Loucy (cell line): ENCODE measurements at regions not wholly inside any gene's neighbourhood (a gene's known extent, or its start where the extent isn't known, plus 50 kb on each side); places are given as distances from the start of the nearest gene placed in this dataset.
"Not testable (repeated sequence)": the region's sequence is repeated elsewhere in the genome, so short reads cannot be mapped to it uniquely, and the experiment has no call there.

Experiments used
- H2AFZ ChIP-seq: fragments of 200-600 bp; sonication (generic); 2 replicates; pipeline ENCODE4 v1.6.0; 2016; ENCODE audit warnings: antibody characterized with exemption, mild to moderate bottlenecking, low read length, moderate library complexity
- H3F3A ChIP-seq: fragments of 200-600 bp; 2 replicates; pipeline ENCODE4 v1.6.0; 2016; ENCODE audit warnings: antibody characterized with exemption, low read depth, mild to moderate bottlenecking
- H3K27me3 ChIP-seq: fragments of 200-600 bp; sonication (generic); 2 replicates; pipeline ENCODE4 v1.6.1; 2014; ENCODE audit warnings: low read length, mild to moderate bottlenecking; ENCODE audit not compliant: insufficient read depth, poor library complexity, severe bottlenecking
- H3K36me3 ChIP-seq: fragments of 200-600 bp; sonication (generic); 2 replicates; pipeline ENCODE4 v1.6.1; 2016; ENCODE audit warnings: low read length; ENCODE audit not compliant: insufficient read depth
- H3K4me1 ChIP-seq: fragments of 200-600 bp; sonication (generic); 2 replicates; pipeline ENCODE4 v1.5.1; 2014; ENCODE audit warnings: low read length, mild to moderate bottlenecking; ENCODE audit not compliant: insufficient read depth, poor library complexity, severe bottlenecking
- H3K4me2 ChIP-seq: fragments of 200-600 bp; sonication (generic); 2 replicates; pipeline ENCODE4 v1.6.0; 2014; ENCODE audit warnings: antibody characterized with exemption, low read length, low read depth, mild to moderate bottlenecking; ENCODE audit not compliant: poor library complexity, severe bottlenecking
- H3K4me3 ChIP-seq: fragments of 200-600 bp; sonication (generic); 2 replicates; pipeline ENCODE4 v1.5.1; 2014; ENCODE audit warnings: low read length, mild to moderate bottlenecking, mixed read lengths; ENCODE audit not compliant: poor library complexity, severe bottlenecking
- H3K79me2 ChIP-seq: fragments of 200-600 bp; sonication (generic); 2 replicates; pipeline ENCODE4 v1.6.1; 2014; ENCODE audit warnings: low read length; ENCODE audit not compliant: insufficient read depth
- H3K9ac ChIP-seq: fragments of 200-600 bp; sonication (generic); 2 replicates; pipeline ENCODE4 v1.6.0; 2014; ENCODE audit warnings: mild to moderate bottlenecking, low read depth, low read length, moderate library complexity; ENCODE audit not compliant: poor library complexity, severe bottlenecking
- H3K9me2 ChIP-seq: fragments of 200-600 bp; sonication (generic); replicated peaks from 2 replicates; pipeline ENCODE4 v1.6.1; 2016; ENCODE audit warnings: low read depth, low read length, mixed read lengths
- H3K9me3 ChIP-seq: fragments of 200-600 bp; sonication (generic); 2 replicates; pipeline ENCODE4 v1.6.1; 2014; ENCODE audit warnings: mild to moderate bottlenecking, antibody characterized with exemption, low read length, low read depth; ENCODE audit not compliant: insufficient read depth
- H4K20me1 ChIP-seq: fragments of 200-600 bp; sonication (generic); 2 replicates; pipeline ENCODE4 v1.6.0; 2014; ENCODE audit warnings: antibody characterized with exemption, low read length, mild to moderate bottlenecking; ENCODE audit not compliant: insufficient read depth, poor library complexity, severe bottlenecking
- CTCF ChIP-seq: fragments of 200-600 bp; sonication (generic); conservative IDR thresholded peaks from 2 replicates; pipeline ENCODE4 v1.5.1; 2014; ENCODE audit warnings: mild to moderate bottlenecking, antibody characterized with exemption, low read length
- EZH2phosphoT487 ChIP-seq: fragments of 200-600 bp; IDR thresholded peaks from 2 replicates; pipeline ENCODE4 v1.6.1; 2018; ENCODE audit warnings: antibody characterized with exemption, mild to moderate bottlenecking, moderate library complexity, borderline replicate concordance

DNA sequence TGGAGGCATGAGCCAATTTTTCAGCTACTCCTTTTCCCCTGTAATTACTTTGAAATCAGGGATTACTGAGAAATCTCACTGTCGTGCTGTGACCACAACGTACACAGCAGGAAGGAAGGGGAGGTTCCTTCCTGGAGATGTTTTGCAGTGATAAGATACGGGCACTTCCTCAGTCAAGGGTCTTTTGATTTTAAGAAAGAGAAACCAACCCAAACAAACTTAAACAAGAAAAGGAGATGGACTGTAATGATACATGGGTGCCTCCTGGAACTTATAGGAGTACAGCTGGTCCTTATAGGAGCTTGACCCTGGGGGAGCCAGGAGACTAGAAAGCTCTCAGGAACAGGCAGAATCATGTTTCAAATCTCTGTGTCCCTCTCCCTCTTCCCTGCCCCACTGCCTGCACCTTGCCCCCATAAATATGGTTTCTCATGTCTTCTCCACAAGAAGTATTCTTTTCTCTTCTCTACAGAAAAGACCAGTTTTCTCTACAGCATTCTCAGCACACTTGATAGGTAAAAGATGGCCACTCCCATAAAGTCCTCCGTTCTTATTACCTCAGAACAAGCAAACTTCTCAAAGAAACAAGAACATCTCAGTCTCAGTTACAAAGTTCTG, 281.1 kb upstream of the AMIGO2 start:
- Histone ChIP-seq H3K79me2 (no peaks in the 10 kb centered on the region), H3F3A (peaks cover 5% of the 10 kb centered on the region; the same call in 1 of the 2 replicates), H2AFZ (no peak overlapping the region), H3K9ac (peak overlapping the region; percentile 68), H3K4me2 (peak overlapping the region; percentile 86), H3K9me2 (no peaks in the 10 kb centered on the region), H3K9me3 (no peaks in the 10 kb centered on the region), H3K4me1 (peaks cover 63% of the 10 kb centered on the region), H3K4me3 (peak overlapping the region; percentile 66), H3K36me3 (no peaks in the 10 kb centered on the region), H3K27me3 (no peaks in the 10 kb centered on the region), H4K20me1 (no peaks in the 10 kb centered on the region)
- no peak for TF ChIP-seq CTCF
- TF ChIP-seq EZH2phosphoT487, result no peak

DNA sequence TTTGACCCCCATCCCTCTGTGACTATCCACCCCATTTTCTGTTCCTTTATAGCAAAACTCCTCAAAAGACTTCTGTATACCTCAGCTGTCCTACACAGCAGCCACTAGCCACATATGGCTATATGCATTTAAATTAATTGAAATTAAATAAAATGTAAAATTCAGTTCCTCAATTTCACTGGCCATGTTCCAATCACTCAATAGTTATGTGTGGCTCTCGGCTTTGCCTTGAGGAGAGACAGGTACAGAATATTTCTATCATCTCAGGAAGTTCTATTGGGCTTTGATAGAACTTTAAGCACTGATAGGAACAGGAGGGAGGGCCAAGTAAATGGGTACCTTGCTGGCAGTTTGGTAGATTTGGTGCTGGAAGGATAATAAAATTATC, 280.3 kb upstream of the AMIGO2 start:
- no peak overlapping the region for H2AFZ ChIP-seq
- no peaks in the 10 kb centered on the region for H4K20me1 ChIP-seq
- no peak overlapping the region for H3K9ac ChIP-seq

DNA sequence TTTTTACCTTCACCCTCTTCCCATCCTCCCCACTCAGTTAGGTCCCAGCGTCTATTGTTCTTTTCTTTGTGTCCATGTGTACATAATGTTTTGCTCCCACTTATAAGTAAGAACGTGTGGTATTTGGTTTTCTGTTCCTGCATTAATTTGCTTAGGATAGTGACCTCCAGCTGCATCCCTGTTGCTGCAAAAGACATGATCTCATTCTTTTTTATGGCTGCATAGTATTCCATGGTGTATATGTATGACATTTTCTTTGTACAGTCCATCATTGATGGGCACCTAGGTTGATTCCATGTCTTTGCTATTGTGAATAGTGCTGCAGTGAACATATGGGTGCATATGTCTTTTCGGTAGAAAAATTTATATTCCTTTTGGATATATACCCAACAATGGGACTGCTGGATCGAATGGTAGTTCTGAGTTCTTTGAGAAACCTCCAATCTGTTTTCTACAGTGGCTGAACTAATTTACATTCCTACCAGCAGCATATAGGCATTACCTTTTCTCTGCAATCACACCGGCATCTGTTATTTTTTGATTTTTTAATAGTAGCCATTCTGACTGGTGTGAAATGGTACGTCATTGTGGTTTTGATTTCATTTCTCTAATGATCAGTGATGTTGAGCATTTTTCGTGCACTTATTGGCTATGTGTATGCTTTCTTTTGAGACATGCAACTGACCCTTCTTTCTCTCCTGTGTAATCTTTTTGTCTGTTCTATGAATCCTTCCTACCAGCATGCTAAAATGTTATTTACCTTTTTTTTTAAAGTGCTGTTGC, 279.7 kb upstream of the AMIGO2 start:
- Histone ChIP-seq H3K4me1 (peaks cover 54% of the 10 kb centered on the region), H3F3A (peaks cover 5% of the 10 kb centered on the region; the same call in 1 of the 2 replicates), H3K4me3 (no peak overlapping the region), H3K4me2 (no peak overlapping the region), H3K9me3 (no peaks in the 10 kb centered on the region), H3K27me3 (no peaks in the 10 kb centered on the region), H3K36me3 (no peaks in the 10 kb centered on the region), H4K20me1 (no peaks in the 10 kb centered on the region), H3K9me2 (no peaks in the 10 kb centered on the region), H3K79me2 (no peaks in the 10 kb centered on the region), H2AFZ (no peak overlapping the region), H3K9ac (no peak overlapping the region)
- no peak for TF ChIP-seq CTCF
- TF ChIP-seq EZH2phosphoT487, result no peak

More for the DNA sequence above, 280.3 kb upstream of the AMIGO2 start:
- no peaks in the 10 kb centered on the region for H3K9me3 ChIP-seq
- H3K4me2 ChIP-seq, result peak overlapping the region; percentile 86
- TF ChIP-seq CTCF (no peak), EZH2phosphoT487 (no peak)
- H3F3A ChIP-seq, result peaks cover 5% of the 10 kb centered on the region; the same call in 1 of the 2 replicates
- no peaks in the 10 kb centered on the region for H3K79me2 ChIP-seq
- peaks cover 60% of the 10 kb centered on the region for H3K4me1 ChIP-seq
- H3K9me2 ChIP-seq, result no peaks in the 10 kb centered on the region
- no peaks in the 10 kb centered on the region for H3K36me3 ChIP-seq
- no peaks in the 10 kb centered on the region for H3K27me3 ChIP-seq
- peak overlapping the region; percentile 66 for H3K4me3 ChIP-seq

DNA sequence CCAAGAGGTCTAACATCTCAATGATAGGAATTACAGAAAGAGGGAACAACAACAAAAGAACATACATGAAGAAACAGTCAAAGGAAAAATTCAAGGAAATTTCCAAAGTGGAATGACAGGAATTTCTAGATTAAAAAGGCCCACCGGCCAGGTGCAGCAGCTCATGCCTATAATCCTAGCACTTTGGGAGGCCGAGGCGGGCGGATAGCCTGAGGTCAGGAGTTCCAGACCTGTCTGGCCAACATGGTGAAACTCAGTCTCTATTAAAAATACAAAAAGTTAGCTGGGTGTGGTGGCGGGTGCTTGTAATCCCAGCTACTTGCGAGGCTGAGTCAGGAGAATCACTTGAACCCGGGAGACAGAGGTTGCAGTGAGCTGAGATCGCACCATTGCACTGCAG, 277.2 kb upstream of the AMIGO2 start:
- H2AFZ ChIP-seq, H3K27me3 ChIP-seq, H3F3A ChIP-seq, H3K9ac ChIP-seq, H4K20me1 ChIP-seq, H3K79me2 ChIP-seq, H3K36me3 ChIP-seq, H3K4me2 ChIP-seq, H3K4me3 ChIP-seq, H3K9me3 ChIP-seq, H3K9me2 ChIP-seq: not testable (repeated sequence)
- peaks cover 30% of the 10 kb centered on the region for H3K4me1 ChIP-seq
